Hematopoietic multipotent progenitor cell treated with erythropoietin and hydrocortisone succinate and interleukin-3 and kit ligand, for 4 days (in vitro differentiated cells): ENCODE measurements at regions not wholly inside any gene's neighbourhood (a gene's known extent, or its start where the extent isn't known, plus 50 kb on each side); places are given as distances from the start of the nearest gene placed in this dataset.

Experiments used
- DNase-seq: peaks from one replicate; pipeline ENCODE4 v3.0.0-alpha.2; 2015

DNA sequence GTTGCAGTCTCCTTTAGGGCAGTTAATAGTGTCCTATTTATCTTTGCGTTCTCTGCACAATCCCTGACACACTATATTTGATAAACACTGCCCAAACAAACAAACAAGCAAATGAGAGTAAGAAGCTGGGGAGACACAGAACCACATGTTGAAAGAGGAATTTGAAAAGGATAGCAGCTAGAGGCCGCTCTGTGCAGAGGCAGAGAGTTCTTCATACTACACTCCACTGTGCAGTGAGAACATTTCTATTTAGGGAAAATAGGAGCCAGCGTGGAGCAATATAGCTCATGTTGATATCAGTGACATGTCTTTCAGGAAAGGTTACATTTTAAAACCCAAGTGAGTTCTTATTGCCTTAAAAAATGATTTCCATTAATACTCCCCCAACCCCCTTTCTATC is 140.3 kb upstream of the SEL1L start:
- no peak for DNase-seq

DNA sequence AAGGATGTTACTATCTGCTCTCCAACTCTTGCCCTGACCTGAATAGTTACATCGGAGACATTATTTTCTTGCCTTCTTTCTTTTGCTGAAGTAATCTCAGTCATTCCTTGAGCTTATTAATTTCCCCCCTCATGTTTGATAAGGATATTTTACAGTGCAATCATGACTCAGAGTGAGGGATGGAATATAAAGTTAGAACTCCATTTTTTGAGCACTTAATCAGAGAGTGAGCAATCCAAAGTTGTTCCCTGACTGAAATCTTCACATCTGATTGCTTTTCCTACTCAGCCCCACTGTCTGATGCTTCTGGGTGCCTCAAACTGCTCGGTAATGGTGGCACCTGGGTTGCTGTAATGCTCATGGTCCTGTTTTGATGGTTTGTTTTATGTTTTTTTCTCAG is 142.7 kb upstream of the SEL1L start:
- no peak for DNase-seq

DNA sequence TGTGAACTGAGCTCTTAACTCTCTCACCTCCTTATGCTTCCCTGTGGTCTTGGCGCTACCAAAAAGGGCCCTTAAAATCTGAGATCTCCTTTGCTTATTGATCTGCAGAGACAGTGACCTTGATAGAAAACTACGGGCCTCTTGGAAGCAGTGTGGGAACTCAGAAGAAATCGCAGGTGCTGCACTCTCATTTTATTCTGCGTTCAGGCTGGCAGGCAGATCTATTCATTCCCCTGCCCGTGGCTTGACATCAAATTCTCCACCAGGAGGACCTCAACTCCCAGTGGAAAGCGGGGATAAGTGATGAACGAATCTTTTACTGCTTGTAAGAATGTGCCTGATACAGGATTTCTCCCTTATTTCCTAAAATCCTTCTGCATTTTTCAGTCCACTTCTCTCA is 143.2 kb upstream of the SEL1L start:
- no peak for DNase-seq

DNA sequence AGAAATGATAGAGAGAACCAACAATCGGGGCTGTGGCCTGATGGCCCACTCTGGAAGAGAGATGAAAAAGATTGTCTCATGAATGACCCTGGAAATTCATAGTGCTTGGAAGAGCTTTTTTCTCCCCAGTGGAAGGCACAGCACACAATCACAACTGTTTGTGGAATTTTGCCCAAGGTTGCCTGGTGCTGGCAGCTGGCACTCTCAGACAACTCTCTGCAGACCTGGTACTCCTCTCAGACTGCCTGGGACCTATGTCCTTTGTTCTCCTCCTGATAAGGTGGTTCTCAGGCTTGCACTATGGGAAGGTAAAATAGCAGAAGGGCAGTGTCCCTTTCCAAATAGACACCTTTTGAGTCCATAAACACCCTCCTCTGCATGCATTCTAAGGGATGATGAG is 144.1 kb upstream of the SEL1L start:
- no peak for DNase-seq

DNA sequence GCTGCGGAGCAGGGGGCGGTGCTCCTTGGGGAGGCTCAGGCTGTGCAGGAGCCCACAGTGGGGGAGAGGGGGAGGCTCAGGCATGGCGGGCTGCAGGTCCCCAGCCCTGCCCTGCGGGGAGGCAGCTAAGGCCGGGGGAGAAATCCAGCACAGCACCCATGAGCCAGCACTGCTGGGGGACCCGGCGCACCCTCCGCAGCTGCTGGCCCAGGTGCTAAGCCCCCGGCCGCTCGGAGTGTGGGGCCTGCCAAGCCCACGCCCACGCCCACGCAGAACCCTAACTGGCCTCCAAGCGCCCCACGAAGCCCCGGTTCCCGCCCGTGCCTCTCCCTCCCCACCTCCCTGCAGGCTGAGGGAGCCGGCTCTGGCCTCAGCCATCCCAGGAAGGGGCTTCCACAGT is 145.6 kb upstream of the SEL1L start:
- DNase-seq: no peak

DNA sequence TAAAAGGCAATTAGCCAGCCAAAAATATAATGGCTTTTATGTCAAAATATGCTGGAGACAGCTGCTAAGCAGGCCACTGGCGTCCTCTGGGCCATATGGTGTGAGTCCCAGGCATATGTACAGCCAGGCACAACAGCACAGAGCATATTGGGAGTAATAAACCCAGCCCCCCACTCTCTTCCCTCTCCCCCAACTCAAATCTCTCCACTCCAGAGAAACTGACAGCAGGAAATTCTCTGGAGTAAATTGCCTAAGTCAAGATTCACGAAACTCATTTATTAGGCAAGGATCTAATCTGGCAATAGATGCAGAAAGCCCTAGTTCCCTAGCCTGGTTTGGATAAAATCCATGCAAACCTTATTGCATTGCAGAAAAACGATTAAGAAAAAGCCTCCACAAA is 147.9 kb upstream of the SEL1L start:
- no peak for DNase-seq

DNA sequence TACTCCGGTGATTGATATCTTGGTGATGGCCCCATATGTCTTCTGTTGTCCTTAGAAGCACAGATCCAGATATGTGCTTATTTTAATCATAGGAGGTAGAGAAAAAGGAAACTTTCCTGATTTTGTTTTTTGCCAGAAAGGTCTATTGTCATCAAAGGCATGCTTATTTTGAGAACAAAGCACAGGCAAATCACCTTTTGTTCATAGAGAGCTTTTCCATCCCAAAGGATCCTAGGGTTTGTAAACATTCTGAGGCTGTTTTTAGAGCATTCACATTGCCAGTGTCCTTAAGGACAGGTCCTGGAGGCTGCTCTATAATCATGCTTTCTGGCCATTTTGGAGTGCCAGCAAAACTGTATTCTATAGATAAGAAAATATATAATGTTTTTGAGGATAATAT is 148.5 kb upstream of the SEL1L start:
- no peak for DNase-seq

DNA sequence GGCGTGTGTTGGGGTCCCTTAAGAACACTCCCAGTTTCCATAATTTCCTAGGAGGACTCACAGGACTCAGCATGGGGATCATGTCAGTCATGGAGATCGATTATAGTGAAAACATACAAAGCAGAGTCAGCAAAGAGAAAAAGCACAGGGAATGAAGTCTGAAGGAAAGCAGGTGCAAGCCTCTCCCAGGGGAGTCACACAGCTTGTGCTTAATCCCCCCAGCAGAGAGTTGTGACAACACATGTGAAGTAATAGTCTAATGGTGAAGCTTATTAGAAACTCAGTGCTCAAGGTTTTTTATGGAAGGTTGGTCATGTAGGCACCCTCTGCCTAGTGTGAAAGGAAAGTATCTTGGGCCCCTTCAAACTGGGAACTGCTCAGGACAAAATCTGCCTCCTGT is 149.0 kb upstream of the SEL1L start:
- DNase-seq: no peak

DNA sequence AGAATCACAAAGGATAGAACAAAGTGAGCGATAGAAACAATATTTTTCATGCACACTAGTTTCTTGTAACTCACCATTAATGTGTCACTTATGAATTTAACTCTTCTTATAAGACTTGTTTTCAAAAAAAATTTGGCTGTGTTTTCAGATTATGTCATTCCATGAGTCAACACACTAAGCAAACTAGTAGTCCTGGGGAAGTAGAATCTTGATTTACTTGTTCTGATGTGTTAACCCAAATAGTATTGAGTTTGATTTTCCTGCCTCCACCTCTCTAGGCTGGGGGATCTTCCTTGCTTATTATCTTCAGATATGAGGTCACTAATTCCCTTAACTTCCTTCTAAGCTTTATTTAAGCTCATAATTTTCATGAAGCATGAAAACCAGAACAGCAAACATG is 151.0 kb upstream of the SEL1L start:
- no peak for DNase-seq

DNA sequence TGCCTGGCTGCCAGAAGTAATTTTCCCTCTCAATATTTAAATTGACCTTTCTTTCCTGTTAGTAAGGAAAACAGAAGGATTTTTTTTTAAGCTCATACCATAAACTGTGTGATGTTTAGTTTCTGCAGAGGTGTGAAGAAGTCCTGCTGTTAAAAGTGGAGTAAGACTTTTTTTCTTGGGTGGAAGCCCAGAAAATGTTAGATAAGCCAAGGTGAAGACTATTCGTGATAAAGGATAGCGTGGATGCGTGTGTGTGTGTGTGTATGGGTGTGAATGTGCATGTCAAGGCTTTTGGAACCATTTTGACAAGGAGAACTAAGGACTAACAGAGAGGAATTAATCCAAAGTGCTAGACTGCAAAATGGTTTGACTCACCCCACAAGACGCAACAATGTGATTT is 152.9 kb upstream of the SEL1L start:
- DNase-seq: no peak

DNA sequence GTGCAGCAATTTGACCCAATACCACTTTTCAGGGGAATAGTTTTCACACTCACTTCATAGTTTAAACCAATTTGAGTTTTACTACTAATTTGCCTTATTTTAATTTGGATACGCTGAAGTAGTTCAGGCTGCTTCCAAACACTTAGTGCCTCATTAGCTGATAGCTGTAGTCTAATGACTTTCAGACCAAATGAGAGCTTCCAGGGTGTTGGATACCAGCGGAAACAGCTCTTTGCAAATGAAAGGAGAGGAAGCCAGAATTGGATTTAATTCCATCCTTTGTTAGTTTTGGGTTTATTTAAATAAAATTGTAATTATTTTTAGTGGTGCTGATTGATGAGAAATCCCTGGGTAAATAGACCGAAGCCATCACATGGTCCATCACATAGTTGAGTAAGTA is 158.3 kb upstream of the SEL1L start:
- DNase-seq: no peak

DNA sequence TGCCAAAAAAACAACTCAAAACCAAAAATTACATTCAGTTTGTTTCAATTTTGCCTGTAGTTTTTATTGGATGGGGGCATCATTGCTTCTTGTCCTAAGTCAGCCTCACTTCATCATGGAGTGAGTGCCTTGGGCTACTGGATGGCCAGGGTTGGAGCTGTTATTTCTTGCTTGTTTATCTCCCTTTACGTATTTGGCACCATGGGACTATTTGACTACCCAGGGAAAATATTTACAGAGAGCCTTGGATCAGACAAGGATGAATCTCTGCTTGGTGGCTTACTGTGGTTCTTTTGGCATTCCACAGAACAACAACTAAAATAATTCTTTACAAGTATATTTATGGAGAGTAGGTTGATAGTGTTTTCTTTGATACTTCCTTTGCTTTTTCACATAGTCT is 160.8 kb upstream of the SEL1L start:
- no peak for DNase-seq

DNA sequence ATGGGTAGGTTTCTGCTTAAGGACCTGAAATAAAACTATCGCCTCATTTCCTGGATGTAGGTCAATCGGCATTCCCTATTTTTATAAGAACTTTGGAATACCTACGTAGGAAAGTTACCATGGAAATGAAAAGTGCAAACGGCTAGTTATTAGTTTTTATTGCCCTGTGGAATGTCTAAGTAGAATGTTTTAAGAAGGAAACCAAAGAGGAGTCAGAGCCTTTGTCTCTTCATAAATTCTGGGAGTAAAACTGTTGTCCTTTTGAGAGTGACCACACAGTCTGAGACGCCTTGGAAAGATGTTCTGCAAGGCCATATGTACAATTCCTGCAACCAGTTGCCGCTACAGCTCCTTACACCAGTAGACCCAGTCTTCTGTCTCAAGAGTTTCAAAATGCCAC is 176.0 kb upstream of the SEL1L start:
- DNase-seq: no peak

DNA sequence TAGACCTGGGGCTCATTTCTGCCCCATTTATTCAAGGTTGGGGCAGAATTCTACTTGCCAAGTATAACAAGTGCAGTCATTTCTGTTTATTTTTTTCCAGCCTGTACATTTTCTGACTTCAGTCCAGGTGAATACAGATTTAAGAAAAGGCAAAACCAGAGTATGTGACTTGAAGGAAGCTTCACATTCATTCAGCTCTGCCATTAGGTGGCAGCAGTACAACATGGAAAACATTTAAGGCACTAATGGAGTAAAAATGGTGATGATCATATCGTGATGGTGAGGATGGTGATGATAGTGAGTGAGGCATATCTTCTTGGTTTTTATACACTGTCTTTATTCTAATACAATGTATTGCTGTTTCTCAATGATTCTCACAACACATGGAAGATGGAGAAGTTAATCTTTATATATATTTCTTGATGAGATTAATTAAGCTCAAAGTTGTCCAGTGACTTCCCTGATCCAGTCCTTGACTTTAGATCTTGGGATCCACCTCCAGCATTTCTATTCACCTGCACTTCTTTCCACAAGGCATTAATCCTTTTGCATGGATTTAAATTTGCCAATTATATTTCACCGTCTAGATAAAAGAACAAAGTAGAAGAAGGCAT is 176.7 kb upstream of the SEL1L start:
- DNase-seq: peak; percentile 72

DNA sequence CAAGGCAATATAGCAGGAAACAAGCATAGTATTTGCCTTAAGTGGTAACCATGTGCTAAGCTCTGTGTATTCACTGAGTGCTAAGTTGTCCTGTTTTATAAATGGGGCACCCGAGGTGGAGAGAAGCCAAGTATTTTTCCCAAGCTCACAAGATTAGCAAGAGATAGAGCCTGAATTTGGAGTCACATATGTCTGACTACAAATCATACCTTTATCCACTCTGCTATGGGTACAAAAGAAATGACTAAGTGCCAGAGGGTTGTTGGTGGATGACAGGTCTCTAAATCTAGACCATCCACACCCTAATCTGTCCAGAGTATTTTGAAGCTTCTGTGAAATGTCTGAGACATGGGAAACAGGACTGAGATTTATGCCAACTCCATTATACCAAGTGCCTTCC is 182.1 kb upstream of the SEL1L start:
- DNase-seq: no peak

DNA sequence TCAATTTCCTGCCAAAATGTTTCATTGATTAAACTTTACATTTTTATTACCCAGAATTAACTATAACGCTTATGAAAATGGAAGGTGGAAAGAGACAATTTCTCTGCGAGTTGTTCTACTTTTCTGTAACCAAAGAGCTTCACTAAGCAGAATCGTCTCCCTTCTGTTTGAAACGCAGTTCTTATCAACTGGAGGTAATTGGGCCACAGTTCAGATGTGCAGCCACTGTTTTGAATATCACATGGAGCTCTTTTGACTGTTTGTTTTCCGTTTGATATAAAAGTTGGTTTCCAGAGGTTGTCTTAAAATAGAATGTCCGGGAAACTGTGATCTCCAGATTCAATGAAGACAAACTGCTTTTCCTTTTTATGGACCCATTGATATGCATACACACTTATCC is 183.3 kb upstream of the SEL1L start:
- DNase-seq: no peak

DNA sequence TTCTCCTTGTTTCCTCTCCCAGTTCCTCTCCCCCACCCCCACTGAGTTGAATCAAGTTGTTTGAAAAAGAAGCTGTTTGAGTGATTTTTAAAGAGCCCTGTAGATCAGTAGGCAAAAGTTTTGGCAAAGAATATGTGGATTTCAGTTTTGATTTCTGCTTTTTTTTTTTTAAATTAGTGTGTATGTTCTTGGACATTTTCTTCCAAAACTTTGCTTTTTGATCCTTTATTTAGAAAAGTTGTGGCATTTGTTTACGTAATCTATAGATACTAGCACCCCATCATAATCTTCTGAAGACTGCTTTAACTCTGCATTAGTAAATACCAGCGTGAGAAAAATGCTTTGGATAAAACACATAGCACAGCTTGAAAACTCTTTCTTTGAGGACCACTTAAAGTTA is 190.3 kb upstream of the SEL1L start:
- DNase-seq: no peak

DNA sequence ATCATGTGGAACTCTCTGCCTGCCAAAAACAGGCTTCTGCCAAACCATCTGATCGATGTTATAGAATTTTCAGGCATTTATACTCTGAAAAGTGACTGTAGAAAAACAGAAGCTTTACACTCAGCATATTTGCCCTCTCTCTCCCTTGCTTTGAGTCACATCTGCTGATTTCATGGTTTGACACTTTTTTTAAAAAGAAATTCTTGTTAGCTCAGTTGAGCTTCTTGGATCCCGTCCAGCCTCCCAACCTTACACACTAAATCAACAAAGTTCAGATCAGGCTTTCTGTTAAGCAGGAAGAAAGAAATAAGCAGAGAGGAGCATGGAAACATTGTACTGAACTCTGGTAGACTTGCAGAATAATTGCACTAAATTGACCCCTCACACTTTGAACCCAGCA is 193.6 kb upstream of the SEL1L start:
- DNase-seq: peak; percentile 5

DNA sequence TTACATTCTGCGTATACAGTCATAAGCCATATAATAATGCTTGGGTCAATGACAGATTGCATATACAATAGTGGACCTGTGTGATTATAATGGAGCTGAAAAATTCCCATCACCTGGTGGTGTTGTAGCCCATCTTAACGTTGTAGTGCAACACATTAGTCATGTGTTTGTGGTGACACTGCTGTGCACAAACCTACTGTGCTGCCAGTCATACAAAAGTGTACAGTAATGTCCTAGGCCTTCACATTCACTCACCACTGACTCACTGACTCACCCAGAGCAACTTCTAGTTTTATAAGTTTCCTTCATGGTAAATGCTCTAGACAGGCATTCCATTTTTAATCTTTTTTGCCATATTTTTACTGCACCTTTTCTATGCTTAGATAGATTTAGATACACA is 194.8 kb upstream of the SEL1L start:
- no peak for DNase-seq

DNA sequence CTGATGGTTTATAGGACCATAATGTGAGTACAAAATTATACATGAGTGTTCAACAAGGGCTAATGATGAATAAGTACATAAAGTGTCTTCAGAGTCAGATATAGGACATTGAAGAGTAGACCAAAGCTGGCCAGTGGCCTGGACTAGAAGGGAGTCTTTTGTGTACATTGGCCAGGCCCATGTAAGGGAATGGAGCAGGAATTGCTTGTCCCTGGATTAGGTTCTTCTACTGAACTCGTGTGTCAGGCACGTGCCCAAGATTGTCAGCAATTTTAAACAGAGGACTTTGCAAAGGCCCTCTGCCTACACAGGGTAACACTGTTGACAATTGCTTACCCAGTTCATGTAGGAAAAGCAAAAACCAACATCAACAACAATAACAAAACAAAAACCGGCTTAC is 196.0 kb upstream of the SEL1L start:
- no peak for DNase-seq

DNA sequence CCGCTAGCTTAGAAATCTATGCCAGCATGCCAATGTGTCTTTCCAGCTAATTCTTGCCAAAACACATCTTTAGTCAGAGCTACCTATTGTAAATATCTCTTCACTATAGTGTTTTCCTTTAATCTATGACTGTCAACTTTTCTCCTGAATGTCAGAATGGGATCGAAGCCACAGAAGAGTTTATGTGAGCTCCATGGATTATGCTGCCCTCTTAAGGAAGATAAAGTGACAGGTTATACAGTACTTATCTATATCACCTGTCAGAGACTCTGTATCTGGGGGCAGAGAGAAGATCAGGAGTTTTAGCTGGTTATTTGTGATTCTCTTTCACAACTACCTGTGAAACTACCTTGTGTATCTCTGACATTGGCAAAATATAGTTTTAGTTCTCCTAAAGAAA is 204.3 kb upstream of the SEL1L start:
- no peak for DNase-seq

DNA sequence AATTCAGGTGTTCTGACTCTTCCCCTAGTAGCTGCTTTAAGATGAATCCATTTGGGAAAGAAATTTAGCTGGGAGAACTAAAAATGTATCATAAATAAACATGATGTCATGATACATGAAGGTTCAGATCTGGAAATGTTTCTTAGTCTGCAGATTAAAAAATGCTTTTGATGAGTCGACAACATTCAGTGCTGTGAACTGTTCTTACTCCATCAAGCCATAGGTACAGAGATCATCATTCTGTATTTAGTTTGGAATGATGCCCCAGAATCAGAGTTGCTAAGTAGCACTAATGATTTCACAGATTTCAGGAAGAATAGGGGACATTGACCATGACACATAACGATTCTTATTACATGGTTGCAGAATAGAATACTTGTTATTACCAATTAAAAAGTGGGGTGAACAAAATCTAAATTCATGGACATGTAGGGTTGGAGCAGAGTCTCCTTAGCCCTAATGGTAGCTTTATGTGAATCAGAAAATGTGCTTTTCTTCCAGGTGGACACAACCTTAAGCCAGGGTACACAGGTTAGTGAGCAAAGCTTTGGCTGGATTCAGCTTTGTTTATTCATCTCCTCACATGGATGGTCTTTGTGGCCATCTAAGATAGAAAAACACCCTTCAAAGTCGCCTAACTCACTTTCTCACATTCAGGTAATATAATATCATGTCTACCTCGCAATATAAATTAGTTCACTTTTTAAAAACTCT is 205.4 kb upstream of the SEL1L start:
- DNase-seq: no peak

DNA sequence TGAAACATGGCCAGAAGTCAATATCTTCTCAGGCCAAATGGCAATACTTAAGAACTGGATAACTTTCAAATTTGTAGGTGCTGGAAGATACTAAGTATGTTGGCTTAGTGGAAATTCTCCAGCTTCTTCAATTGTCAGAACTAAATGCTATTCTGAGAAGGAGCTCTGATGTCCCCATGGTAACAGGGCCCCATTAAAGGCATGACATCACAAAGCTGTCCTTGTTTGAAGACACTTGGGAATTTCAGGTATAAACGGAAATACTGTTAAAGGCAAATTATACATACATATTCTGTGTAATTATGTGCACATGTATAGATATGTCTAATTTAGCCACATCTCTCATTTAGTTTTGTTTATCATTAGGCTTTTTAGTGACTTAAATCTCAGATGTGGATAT is 210.0 kb upstream of the SEL1L start:
- no peak for DNase-seq

DNA sequence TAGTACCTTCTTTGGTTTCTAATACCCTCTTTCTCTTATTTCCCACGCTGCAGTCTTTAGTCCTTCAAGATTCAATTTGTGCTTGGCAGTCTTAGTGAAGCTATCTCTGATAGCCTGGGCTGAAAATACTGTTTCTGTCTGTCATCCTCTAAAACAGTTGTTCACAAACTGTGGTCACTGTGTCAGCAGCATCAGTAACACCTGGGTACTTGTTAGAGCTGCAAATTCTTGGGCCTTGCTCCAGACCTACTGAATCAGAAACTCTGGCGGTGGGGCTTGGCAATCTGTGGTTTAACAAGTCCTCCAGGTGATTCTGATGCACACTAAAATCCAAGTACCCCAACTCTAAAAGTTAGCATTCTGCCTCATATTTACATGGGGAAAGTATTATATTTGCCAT is 217.5 kb upstream of the SEL1L start:
- no peak for DNase-seq

DNA sequence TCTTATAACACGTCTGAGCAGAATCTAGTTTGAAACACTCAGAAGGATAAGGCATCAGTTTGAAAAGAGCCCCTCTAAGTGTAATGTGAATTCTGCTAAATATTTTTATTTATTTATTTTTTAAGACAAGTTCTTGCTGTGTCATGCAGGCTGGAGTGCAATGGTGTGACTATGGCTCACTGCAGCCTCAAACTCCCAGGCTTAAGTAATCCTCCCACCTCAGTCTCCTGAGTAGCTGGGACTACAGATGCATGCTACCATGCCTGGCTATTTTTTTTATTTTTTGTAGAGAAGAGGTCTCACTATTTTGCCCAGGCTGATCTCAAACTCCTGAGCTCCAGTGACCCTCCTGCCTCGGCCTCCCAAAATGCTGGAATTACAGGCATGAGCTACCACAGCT is 225.9 kb upstream of the SEL1L start:
- no peak for DNase-seq
